Mammary epithelial cell (primary cell): ENCODE measurements at regions not wholly inside any gene's neighbourhood (a gene's known extent, or its start where the extent isn't known, plus 50 kb on each side); places are given as distances from the start of the nearest gene placed in this dataset.

Experiments
- CTCF ChIP-seq, 2 donors: IDR thresholded peaks in 1 of 2; conservative IDR thresholded peaks in 1 of 2; 2 replicates each; pipeline ENCODE4 v1.5.1; 2011 to 2012; ENCODE audit warnings: inconsistent platforms in 2 of 2, low read length in 2 of 2, mild to moderate bottlenecking in 2 of 2, control low read depth in 1 of 2, low read depth in 1 of 2; ENCODE audit not compliant: insufficient read depth in 1 of 2; ENCODE audit errors: extremely low read depth in 1 of 2
- EZH2 ChIP-seq: IDR thresholded peaks from 2 replicates; pipeline ENCODE4 v1.6.1; 2012; ENCODE audit warnings: low read length, inconsistent platforms, borderline replicate concordance

- TF ChIP-seq CTCF (conservative IDR thresholded peaks at IDR 0.05 in 1 of 2, IDR thresholded peaks at IDR 0.05 in 1 of 2; ENCODE audit: extremely low read depth in 1 of 2, insufficient read depth in 1 of 2, low read depth in 1 of 2, low read length in 2 of 2) (no peak), EZH2 (no peak)
These were observed 172.8 kb upstream of the B3GAT1 start for GRCh38 chr11:134584706-134585445.
